ENCODE measurements at regions not wholly inside any gene's neighbourhood (a gene's known extent, or its start where the extent isn't known, plus 50 kb on each side); places are given as distances from the start of the nearest gene placed in this dataset.

GRCh38 chr1:209319549-209319948 lies 264.0 kb upstream of the CAMK1G start (continued):
- TF ChIP-seq ZBTB44 (tag by site-specific recombination; IDR thresholded peaks at IDR 0.05) (no peak), ZNF707 (tag by site-specific recombination; IDR thresholded peaks at IDR 0.05) (no peak), SP7 (tag by site-specific recombination; IDR thresholded peaks at IDR 0.05) (no peak)

GRCh38 chr1:209323743-209324142 lies 259.8 kb upstream of the CAMK1G start:
- ChIA-PET POLR2A (no interaction called here), CTCF (interaction anchor here (0.6 kb wide), 1 partner anchor 239 kb away, joined by 5 read pairs; no protein-coding TSS in a partner anchor)
- H3K4me1 ChIP-seq (ENCODE audit: control insufficient read depth, insufficient read depth, low read length), result no peaks in the 10 kb centered on the region
- no peak for TF ChIP-seq ZNF830 (tag by site-specific recombination; IDR thresholded peaks at IDR 0.05; ENCODE audit: low read depth)
- no peak for TF ChIP-seq AEBP2 (tag by site-specific recombination; IDR thresholded peaks at IDR 0.05; ENCODE audit: borderline replicate concordance)
- TF ChIP-seq SCRT1 (tag by site-specific recombination; IDR thresholded peaks at IDR 0.05; ENCODE audit: borderline replicate concordance), result peak; percentile 55; the same call in 1 of the 2 replicates
- TF ChIP-seq SCRT2 (tag by site-specific recombination; IDR thresholded peaks at IDR 0.05), result peak; percentile 97
- no peak for TF ChIP-seq ZNF561 (tag by site-specific recombination; IDR thresholded peaks at IDR 0.05; ENCODE audit: borderline replicate concordance)
- no peaks in the 10 kb centered on the region for H3K9me3 ChIP-seq (ENCODE audit: control insufficient read depth, insufficient read depth, low read depth, low read length)
- no peak overlapping the region for H3K4me3 ChIP-seq (ENCODE audit: low read depth, low read length)
- no peaks in the 10 kb centered on the region for H3K36me3 ChIP-seq (ENCODE audit: control insufficient read depth in 2 of 2, insufficient read depth in 1 of 2, low read length in 2 of 2)
- H3K27ac ChIP-seq (ENCODE audit: extremely low read depth, low read depth, low read length), result no peak overlapping the region

- Histone ChIP-seq H3K4me3 (ENCODE audit: low read depth, low read length) (no peak overlapping the region), H3K36me3 (ENCODE audit: control insufficient read depth in 2 of 2, insufficient read depth in 1 of 2, low read length in 2 of 2) (no peaks in the 10 kb centered on the region), H3K27ac (ENCODE audit: extremely low read depth, low read depth, low read length) (no peak overlapping the region), H3K9me3 (ENCODE audit: control insufficient read depth, insufficient read depth, low read depth, low read length) (no peaks in the 10 kb centered on the region), H3K4me1 (ENCODE audit: control insufficient read depth, insufficient read depth, low read length) (no peaks in the 10 kb centered on the region)
- TF ChIP-seq ZNF488 (tag by site-specific recombination; IDR thresholded peaks at IDR 0.05) (no peak), ZNF639 (tag by site-specific recombination; IDR thresholded peaks at IDR 0.05) (no peak), OSR2 (tag by site-specific recombination; IDR thresholded peaks at IDR 0.05) (no peak), ZNF292 (tag by site-specific recombination; IDR thresholded peaks at IDR 0.05; ENCODE audit: borderline replicate concordance, low read depth) (no peak), ZNF121 (tag by site-specific recombination; IDR thresholded peaks at IDR 0.05) (no peak), ZNF148 (tag by site-specific recombination; IDR thresholded peaks at IDR 0.05; ENCODE audit: borderline replicate concordance) (no peak), MYNN (tag by site-specific recombination; IDR thresholded peaks at IDR 0.05; ENCODE audit: borderline replicate concordance) (no peak), KLF10 (tag by site-specific recombination; IDR thresholded peaks at IDR 0.05) (no peak), ZNF335 (tag by site-specific recombination; conservative IDR thresholded peaks at IDR 0.05) (no peak), ZNF175 (tag by site-specific recombination; IDR thresholded peaks at IDR 0.05) (no peak), ZNF776 (tag by site-specific recombination; IDR thresholded peaks at IDR 0.05; ENCODE audit: borderline replicate concordance) (no peak), ZNF354C (tag by site-specific recombination; IDR thresholded peaks at IDR 0.05; ENCODE audit: borderline replicate concordance, low read depth) (no peak)
- POLR2A ChIA-PET, result no interaction called here
- CTCF ChIA-PET, result interaction anchor here (0.7 to 1.2 kb wide), 4 partner anchors 9 to 1705 kb away, joined by 3 to 5 read pairs (median 4); no protein-coding TSS in a partner anchor
Measured at GRCh38 chr1:209324901-209325871, 258.3 kb upstream of the CAMK1G start.
